ENCODE measurements at regions not wholly inside any gene's neighbourhood (a gene's known extent, or its start where the extent isn't known, plus 50 kb on each side); places are given as distances from the start of the nearest gene placed in this dataset.

GRCh38 chr21:31804008-31804394 lies 68.8 kb upstream of the HUNK start:
- no peak for TF ChIP-seq CTCF (IDR thresholded peaks at IDR 0.05; ENCODE audit: extremely low read depth in 1 of 2, insufficient read depth in 1 of 2, low read depth in 1 of 2, low read length in 2 of 2)
- TF ChIP-seq FOS (IDR thresholded peaks at IDR 0.05; ENCODE audit: borderline replicate concordance, insufficient read depth, low read length): no peak

All from endothelial cell of umbilical vein (primary cell).